Common myeloid progenitor, CD34-positive (primary cell): ENCODE measurements at regions not wholly inside any gene's neighbourhood (a gene's known extent, or its start where the extent isn't known, plus 50 kb on each side); places are given as distances from the start of the nearest gene placed in this dataset.

Experiments
- CTCF ChIA-PET: fragments of 350-600 bp; sonication (Branson Sonifier 250); formaldehyde crosslinking; loops from one replicate; lab custom pipeline; 2021; ENCODE audit warnings: antibody characterized with exemption; lab: Charles Lee
- POLR2A ChIA-PET: fragments of 350-600 bp; sonication (Branson Sonifier 250); formaldehyde crosslinking; loops from one replicate; lab custom pipeline; 2021; ENCODE audit warnings: antibody characterized with exemption; lab: Charles Lee
- DNase-seq, 3 donors: peaks; one replicate each; pipeline versions ENCODE4 v3.0.0 to v3.0.0-alpha.2; 2013
- H3K27ac ChIP-seq, 2 experiments: 1 replicate in 1 of 2; 2 replicates in 1 of 2; pipeline ENCODE4 v1.7.0; 2013; ENCODE audit warnings: inconsistent platforms in 2 of 2, low read length in 2 of 2, mild to moderate bottlenecking in 2 of 2, low read depth in 1 of 2, moderate library complexity in 1 of 2; ENCODE audit not compliant: severe bottlenecking in 2 of 2, insufficient read depth in 1 of 2, poor library complexity in 1 of 2
- H3K27me3 ChIP-seq, 5 experiments: replicated peaks in 2 of 5; 1 replicate in 3 of 5; 2 replicates in 2 of 5; pipeline versions ENCODE4 v1.6.1 to v1.7.0; 2013; ENCODE audit warnings: low read length in 4 of 5, mild to moderate bottlenecking in 2 of 5, moderate library complexity in 2 of 5, inconsistent platforms in 1 of 5; ENCODE audit not compliant: insufficient read depth in 5 of 5, control insufficient read depth in 4 of 5
- H3K36me3 ChIP-seq, 4 experiments: 1 replicate in 2 of 4; 2 replicates in 2 of 4; pipeline versions ENCODE4 v1.6.1 to v1.7.0; 2013; ENCODE audit warnings: low read length in 3 of 4, control low read depth in 1 of 4, mild to moderate bottlenecking in 1 of 4; ENCODE audit not compliant: control insufficient read depth in 4 of 4, insufficient read depth in 4 of 4
- H3K4me1 ChIP-seq, 4 experiments: 1 replicate in 3 of 4; 2 replicates in 1 of 4; pipeline versions ENCODE4 v1.6.1 to v1.7.1; 2013; ENCODE audit warnings: low read length in 3 of 4, mild to moderate bottlenecking in 3 of 4, control low read depth in 1 of 4, inconsistent platforms in 1 of 4, moderate library complexity in 1 of 4; ENCODE audit not compliant: control insufficient read depth in 4 of 4, insufficient read depth in 4 of 4; ENCODE audit errors: control extremely low read depth in 1 of 4
- H3K4me3 ChIP-seq, 7 experiments: 1 replicate in 4 of 7; 2 replicates in 3 of 7; pipeline versions ENCODE4 v1.5.1 to v1.7.0; 2013; ENCODE audit warnings: mild to moderate bottlenecking in 7 of 7, low read length in 6 of 7, moderate library complexity in 6 of 7, inconsistent platforms in 2 of 7, low read depth in 2 of 7, control low read depth in 1 of 7; ENCODE audit not compliant: insufficient read depth in 4 of 7, control insufficient read depth in 1 of 7; ENCODE audit errors: extremely low read depth in 1 of 7
- H3K9me3 ChIP-seq, 5 experiments: 1 replicate in 4 of 5; 2 replicates in 1 of 5; pipeline versions ENCODE4 v1.6.1 to v1.7.1; 2013; ENCODE audit warnings: low read length in 4 of 5, mild to moderate bottlenecking in 2 of 5, inconsistent platforms in 1 of 5, low read depth in 1 of 5, moderate library complexity in 1 of 5; ENCODE audit not compliant: control insufficient read depth in 4 of 5, insufficient read depth in 2 of 5; ENCODE audit errors: control extremely low read depth in 1 of 5
- WGBS: methylation state at CpG from one replicate; pipeline ENCODE4 v1.1.5; 2013; ENCODE audit not compliant: insufficient coverage; 5-methylcytosine and 5-hydroxymethylcytosine counted together

GRCh38 chr9:13388157-13388556, 108.7 kb upstream of the MPDZ start:
- no peaks in the 10 kb centered on the region for H3K27me3 ChIP-seq
- H3K9me3 ChIP-seq: peaks cover 0 to 5% (median 0%) of the 10 kb centered on the region in 5 experiments
- H3K27ac ChIP-seq: no peak overlapping the region
- DNase-seq: no peak
- no CpG with 5 or more reads among the region's 1 CpG for WGBS
- H3K4me1 ChIP-seq: no peaks in the 10 kb centered on the region
- POLR2A ChIA-PET: no interaction called here
- H3K36me3 ChIP-seq: no peaks in the 10 kb centered on the region
- no peak overlapping the region for H3K4me3 ChIP-seq
- CTCF ChIA-PET: no interaction called here

GRCh38 chr9:13387734-13388067, 108.2 kb upstream of the MPDZ start:
- H3K4me3 ChIP-seq: no peak overlapping the region
- 80% methylated on average over 1 of the region's 3 CpGs for WGBS
- no peaks in the 10 kb centered on the region for H3K36me3 ChIP-seq
- ChIA-PET POLR2A (no interaction called here), CTCF (no interaction called here)
- peaks cover 0 to 5% (median 0%) of the 10 kb centered on the region in 5 experiments for H3K9me3 ChIP-seq
- H3K27ac ChIP-seq: no peak overlapping the region
- H3K27me3 ChIP-seq: no peaks in the 10 kb centered on the region
- no peak for DNase-seq
- H3K4me1 ChIP-seq: no peaks in the 10 kb centered on the region

GRCh38 chr9:13386935-13387733, 107.6 kb upstream of the MPDZ start:
- WGBS: 91% methylated on average over 3 of the region's 4 CpGs
- no peaks in the 10 kb centered on the region for H3K36me3 ChIP-seq
- H3K27me3 ChIP-seq: no peaks in the 10 kb centered on the region
- ChIA-PET CTCF (interaction anchor here (0.9 kb wide), 1 partner anchor 967 kb away, joined by 3 read pairs; no protein-coding TSS in a partner anchor), POLR2A (no interaction called here)
- DNase-seq: no peak
- H3K9me3 ChIP-seq: peaks cover 0 to 5% (median 0%) of the 10 kb centered on the region in 5 experiments
- no peak overlapping the region for H3K4me3 ChIP-seq
- H3K4me1 ChIP-seq: no peaks in the 10 kb centered on the region
- H3K27ac ChIP-seq: no peak overlapping the region

- no peak for DNase-seq
- H3K9me3 ChIP-seq: peaks cover 0 to 5% (median 0%) of the 10 kb centered on the region in 5 experiments
- H3K27me3 ChIP-seq: no peaks in the 10 kb centered on the region
- CTCF ChIA-PET: interaction anchor here (0.9 kb wide), 1 partner anchor 968 kb away, joined by 3 read pairs; no protein-coding TSS in a partner anchor
- no peak overlapping the region for H3K27ac ChIP-seq
- POLR2A ChIA-PET: no interaction called here
- no peaks in the 10 kb centered on the region for H3K4me1 ChIP-seq
- H3K36me3 ChIP-seq: no peaks in the 10 kb centered on the region
- H3K4me3 ChIP-seq: no peak overlapping the region
- WGBS: 100% methylated on average over 1 of the region's 2 CpGs
These were observed 106.8 kb upstream of the MPDZ start for GRCh38 chr9:13386316-13386715.

GRCh38 chr9:13383855-13384254, 104.4 kb upstream of the MPDZ start:
- Histone ChIP-seq H3K9me3 (no peaks in the 10 kb centered on the region), H3K4me3 (no peak overlapping the region), H3K36me3 (no peaks in the 10 kb centered on the region), H3K27ac (no peak overlapping the region), H3K27me3 (no peaks in the 10 kb centered on the region), H3K4me1 (no peaks in the 10 kb centered on the region)
- 100% methylated on average over 1 of the region's 1 CpG for WGBS
- CTCF ChIA-PET: no interaction called here
- POLR2A ChIA-PET: no interaction called here
- DNase-seq: no peak

- POLR2A ChIA-PET: no interaction called here
- no peaks in the 10 kb centered on the region for H3K36me3 ChIP-seq
- no peak for DNase-seq
- H3K27me3 ChIP-seq: no peaks in the 10 kb centered on the region
- no CpG with 5 or more reads among the region's 1 CpG for WGBS
- H3K4me3 ChIP-seq: no peak overlapping the region
- H3K4me1 ChIP-seq: no peaks in the 10 kb centered on the region
- H3K27ac ChIP-seq: no peak overlapping the region
- H3K9me3 ChIP-seq: no peaks in the 10 kb centered on the region
- CTCF ChIA-PET: no interaction called here
These were observed 103.7 kb upstream of the MPDZ start for GRCh38 chr9:13383216-13383615.

- H3K4me1 ChIP-seq: no peaks in the 10 kb centered on the region
- POLR2A ChIA-PET: no interaction called here
- WGBS: 100% methylated on average over 2 of the region's 5 CpGs
These were observed 103.1 kb upstream of the MPDZ start for GRCh38 chr9:13382595-13382994.

More at GRCh38 chr9:13382595-13382994, 103.1 kb upstream of the MPDZ start:
- DNase-seq: no peak
- Histone ChIP-seq H3K27ac (no peak overlapping the region), H3K27me3 (no peaks in the 10 kb centered on the region), H3K9me3 (no peaks in the 10 kb centered on the region), H3K4me3 (no peak overlapping the region), H3K36me3 (no peaks in the 10 kb centered on the region)
- CTCF ChIA-PET: no interaction called here
